GM19397 (cell line): ENCODE measurements at regions not wholly inside any gene's neighbourhood (a gene's known extent, or its start where the extent isn't known, plus 50 kb on each side); places are given as distances from the start of the nearest gene placed in this dataset.
A peak's percentile ranks its signal among the peaks of the same experiment; 100 is the strongest.

Source experiments
- ATAC-seq: cut with Tn5 transposase; IDR thresholded peaks from one replicate; pipeline ENCODE4 v1.9.1; 2021; ENCODE audit warnings: mild to moderate bottlenecking, moderate library complexity; ENCODE audit not compliant: unreplicated experiment

DNA sequence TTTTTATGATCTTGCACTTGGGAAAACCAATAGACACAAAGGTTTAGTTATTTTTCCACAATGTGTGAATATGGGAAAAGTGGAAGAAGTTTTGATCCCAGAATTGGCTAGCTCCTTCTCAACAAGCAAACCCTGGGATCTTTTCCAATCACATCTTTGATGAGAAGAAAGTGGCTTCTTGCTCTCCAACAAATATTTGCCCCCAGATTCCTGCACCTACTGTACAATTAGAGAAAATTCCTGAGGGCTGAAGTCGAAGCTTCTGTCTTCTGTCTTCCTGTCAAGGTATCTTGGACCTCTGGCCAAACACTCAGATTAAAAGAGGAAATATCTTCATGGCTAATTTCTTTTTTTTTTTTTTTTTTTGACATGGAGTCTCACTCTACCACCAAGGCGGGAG lies 113.1 kb upstream of the SLC45A1 start:
- no peak for ATAC-seq

DNA sequence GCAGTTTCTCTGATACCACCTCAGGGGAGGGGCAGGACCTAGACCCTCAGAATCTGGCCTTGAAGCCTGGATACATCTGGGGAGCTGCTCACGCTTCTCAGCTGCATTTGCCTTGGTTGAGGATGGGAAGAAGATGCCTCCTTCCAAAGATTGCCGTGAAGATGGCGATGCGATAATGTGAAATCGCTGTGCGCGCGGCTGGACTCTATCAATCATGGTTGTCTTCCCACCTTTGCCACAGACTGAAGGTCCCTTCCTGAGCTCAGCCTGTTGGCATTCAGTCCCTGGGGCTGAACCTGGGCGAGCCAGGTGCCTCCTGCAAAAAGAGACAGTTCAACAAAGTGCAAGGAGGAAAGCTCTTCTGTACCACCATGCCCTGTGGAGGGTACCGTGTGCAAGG lies 114.4 kb upstream of the SLC45A1 start:
- no peak for ATAC-seq

GRCh38 chr1:8203056-8203455 lies 114.9 kb upstream of the SLC45A1 start:
- no peak for ATAC-seq

- ATAC-seq = no peak
These were observed 115.6 kb upstream of the SLC45A1 start for GRCh38 chr1:8202182-8202905.

DNA sequence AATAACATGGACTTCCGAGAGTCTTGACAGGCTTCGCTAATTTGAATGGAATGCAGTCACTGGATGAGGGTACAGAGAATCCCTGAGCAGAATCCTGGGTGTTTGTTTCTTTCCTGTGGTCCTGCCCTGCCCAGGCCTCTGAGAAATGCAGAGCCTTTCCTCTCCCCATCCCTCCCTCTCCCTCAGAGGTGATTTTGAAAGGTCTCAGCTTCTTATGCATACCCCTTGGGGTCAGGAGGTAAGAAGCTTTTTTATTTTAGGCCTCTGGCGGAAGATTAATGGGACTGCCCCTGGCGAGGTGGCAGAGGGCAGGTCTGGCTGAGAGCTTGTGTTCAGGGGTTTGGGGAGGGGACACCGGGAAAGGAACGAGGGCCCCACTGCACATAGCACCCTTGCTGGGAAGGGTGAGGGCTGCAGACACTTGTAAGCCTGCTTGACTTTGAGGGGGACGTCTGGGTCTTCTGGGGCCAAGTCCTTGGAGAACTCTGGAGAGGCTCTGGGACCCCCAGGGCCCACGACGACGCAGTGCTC lies 116.5 kb upstream of the SLC45A1 start:
- ATAC-seq = no peak

DNA sequence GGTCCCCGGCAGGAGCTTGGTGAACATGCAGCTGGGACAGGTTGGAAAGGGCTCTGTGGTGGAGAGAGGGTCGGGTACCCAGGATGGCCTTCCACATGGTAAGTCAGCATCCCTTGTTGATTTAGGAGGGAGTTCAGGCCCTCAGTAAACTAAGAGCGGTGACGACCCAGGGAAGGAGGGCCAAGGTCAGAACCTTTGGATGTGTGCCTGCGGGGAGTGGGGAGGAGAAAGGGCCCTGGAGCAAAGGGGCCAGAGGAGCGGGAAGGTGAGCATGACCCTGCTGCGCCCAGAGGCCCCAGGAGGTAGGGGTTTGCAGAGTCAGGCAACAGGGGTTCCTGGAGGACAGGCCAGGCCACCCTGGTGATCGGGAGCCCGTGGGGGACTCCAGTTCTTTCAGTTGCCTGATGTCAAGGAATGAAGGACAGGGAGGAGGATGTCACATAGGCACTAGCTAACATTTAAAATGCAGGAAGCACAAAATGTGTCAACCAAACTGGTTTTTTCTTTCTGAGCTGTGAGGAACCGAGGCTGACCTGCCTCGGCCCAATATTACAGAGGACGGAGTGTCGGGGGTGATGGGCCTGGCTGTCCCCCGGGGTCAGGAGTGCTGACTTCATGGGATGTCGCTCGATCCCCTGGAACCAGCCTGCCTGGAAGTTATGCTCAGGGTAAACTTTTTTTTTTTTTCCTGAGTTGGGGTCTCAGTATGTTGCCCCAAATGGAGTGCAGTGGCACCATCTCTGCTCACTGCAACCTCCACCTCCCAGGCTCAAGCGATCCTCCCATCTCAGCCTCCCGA lies 117.4 kb upstream of the SLC45A1 start:
- no peak for ATAC-seq

DNA sequence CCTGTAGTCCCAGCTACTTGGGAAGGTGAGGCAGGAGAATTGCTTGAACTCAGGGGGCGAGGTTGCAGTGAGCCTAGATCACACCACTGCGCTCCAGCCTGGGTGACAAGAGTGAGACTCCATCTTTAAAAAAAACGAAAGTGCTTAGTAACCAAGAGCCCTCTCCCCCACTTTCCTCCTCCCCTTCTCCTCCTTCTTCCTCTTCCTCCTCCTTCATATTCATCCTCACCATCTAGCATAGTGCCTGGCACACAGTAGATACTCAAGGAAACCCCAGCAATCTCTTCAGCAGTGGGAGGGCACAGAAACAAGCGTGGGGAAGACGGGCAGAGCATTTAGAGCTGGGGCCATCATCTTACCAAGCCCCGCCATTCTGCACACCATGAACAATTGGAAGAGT lies 119.4 kb upstream of the SLC45A1 start:
- no peak for ATAC-seq

DNA sequence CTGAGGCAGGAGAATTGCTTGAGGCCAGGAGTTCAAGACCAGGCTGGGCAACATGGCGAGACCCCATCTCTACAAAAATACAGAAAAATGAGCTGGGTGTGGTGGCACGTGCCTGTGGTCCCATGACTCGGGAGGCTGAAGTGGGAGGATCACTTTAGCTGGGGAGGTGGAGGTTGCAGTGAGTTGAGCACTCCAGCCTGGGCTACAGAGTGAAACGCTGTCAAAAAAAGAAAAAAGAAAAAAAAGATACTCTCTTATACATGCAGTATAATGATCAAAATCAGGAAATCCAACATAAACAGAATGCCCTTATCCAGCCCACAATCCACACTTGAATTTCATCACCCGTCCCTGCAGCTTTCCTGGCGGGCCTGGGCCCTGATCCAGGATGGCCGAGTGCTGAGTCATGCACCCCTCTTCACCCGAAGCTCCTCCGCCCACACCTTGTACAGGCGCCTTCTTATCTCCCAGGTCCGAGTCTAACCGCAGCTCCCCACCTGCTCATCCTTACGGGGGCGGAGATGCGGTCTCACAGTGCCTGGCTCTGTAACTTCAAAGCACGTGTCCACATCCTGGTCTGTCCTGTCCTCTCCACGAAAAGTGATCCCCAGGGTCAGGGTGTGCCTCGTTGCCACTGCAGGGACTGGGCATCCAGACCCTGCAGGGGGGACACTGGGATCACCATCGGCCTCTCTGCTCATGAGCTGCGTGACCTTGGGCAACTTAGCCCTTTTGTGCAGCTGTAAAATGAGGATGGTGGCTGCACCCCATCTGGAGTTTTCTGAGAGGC lies 120.2 kb upstream of the SLC45A1 start:
- no peak for ATAC-seq

DNA sequence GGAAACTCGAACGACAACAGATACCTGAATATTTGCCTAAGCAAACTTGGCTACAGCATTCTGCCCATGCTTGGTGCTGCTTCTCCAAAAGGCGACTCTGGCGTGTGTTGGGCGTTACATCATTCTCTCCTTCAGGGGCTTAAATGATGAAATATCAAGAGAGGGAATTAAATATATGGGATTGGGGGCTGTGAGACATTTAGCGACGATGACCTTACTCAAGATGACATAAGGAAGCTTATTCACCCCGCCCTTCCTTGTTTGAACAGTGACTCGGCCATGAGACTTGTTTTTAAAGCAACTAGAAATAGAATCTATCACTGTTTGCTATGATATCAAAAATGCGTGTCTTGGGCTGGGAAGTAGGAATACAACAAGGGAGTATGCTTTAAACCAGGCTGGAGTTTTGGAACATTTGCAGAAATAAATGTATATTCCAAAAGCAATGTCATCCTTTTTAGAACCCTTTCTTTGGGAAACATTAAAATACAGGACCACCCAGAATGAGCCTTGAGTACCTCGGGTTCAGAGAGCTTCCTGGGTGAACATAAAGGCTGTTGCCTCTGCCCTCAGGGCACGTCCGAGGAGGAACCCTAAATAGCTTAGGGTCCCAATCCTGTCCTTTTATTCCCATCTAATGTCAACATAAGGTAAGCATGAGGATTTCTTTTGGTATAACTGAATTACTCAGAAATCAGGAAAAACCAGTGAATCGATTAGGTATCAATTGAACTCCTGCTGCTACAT lies 123.3 kb upstream of the SLC45A1 start:
- ATAC-seq = no peak

GRCh38 chr1:8193840-8194406 lies 124.0 kb upstream of the SLC45A1 start:
- no peak for ATAC-seq

- ATAC-seq = no peak
These were observed 126.4 kb upstream of the SLC45A1 start for GRCh38 chr1:8191474-8191873.

DNA sequence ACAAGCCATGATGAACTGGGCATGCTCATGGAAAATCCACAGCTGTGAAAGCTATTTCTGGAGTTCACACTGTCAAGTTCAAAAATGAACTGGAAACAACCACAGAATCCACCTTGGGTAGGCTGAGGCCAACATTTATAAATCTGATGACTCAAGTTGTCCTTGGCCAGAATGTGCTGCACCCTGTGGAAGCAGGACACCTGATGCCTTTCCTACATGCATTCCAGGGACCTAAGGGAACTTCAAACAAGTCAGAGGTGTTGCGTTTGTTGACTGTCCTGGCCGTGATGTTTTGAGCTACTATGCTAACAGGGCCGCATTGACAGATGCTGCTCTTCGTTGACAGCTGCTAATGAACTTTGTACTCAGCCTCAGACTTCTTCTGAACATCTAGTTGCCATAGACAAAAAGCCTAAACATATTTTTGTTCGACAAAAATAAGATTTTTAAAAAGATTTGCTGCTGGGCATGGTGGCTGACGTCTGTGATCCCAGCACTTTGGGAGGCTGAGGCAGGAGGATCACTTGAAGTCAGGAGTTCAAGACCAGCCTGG lies 127.9 kb upstream of the SLC45A1 start:
- no peak for ATAC-seq

DNA sequence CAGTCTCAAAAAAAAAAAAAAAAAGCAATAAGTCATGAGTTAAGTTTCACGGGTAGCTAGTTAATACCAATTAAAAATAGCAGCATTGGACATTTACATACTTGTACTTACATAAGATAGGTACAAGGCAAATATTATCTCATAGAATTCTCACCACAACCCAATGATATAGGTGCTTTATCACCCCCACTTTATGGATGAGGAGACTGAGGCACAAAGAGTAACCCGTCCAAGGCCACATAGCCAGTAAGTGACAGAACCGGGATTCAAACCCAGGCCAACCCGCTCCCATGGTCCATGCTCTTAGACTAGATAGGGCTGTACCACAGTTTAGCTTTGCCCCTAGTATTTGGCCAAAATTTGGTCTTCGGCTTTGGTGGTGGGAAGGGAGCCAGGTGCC lies 132.5 kb upstream of the SLC45A1 start:
- ATAC-seq = no peak

DNA sequence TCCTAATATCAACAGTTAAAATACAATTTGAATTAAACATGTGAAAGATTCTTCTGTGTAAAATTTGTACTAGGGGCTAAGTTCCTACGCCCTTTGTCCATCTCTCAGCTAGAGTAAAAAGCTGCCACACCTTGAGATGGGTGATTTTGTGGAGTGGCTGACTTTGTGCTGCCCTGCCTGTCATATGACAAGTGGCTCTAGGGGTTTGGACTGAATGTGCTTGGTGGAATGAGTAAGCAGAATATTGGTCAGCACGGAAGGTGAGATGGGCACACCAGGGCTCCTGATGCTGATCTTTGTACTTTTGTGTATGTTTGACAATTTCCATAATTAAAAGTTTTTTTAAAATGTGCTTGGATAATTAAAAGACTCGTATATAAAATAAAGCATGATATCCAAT lies 133.6 kb upstream of the SLC45A1 start:
- no peak for ATAC-seq

GRCh38 chr1:8182034-8182761 lies 135.7 kb upstream of the SLC45A1 start:
- peak; percentile 75 for ATAC-seq

DNA sequence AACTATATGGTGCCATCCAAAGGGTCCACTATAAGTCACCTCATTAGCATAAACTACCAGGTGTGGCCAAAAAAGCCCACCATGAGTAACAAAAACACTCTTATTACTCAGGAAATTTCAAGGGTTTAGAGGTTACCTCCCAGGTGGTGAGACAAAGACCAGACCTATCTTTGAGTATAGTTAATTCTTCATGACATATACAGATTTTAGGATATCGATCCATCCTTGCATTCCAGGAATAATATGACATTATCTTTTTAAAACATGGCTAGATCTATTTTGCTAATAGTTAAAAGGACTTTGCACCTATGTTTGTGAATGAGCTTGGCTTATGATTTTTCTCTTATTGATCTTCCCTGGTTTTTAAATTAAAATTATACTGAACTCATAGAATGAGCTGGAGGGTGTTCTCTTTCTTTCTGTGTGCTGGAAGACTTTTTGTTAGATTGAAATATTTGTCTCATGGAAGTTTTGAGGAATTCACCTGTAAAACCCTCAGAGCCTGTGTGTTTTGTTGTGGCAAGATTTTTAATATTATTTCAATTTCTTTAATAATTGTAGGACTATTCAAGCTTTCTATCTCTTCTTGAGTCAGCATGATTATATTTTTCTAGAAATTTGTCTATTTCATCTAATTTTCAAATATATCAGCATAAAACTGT lies 138.7 kb upstream of the SLC45A1 start:
- ATAC-seq = no peak

DNA sequence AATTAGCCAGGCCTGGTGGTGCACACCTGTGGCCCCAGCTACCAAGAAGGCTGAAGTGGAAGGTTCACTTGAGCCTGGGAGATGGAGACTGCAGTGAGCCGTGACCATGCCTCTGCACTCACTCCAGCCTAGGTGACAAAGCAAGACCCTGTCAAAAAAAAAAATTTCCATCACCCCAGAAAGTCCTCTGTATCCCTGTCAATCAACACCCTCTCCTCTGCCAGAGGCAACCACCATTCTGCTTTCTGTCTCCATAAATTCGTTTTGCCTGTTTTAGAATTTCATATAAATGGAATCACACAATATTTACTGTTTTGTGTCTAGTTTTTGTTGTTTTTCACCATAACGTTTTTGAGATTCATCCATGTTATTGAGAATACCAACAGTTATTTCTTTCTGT lies 141.6 kb upstream of the SLC45A1 start:
- no peak for ATAC-seq

DNA sequence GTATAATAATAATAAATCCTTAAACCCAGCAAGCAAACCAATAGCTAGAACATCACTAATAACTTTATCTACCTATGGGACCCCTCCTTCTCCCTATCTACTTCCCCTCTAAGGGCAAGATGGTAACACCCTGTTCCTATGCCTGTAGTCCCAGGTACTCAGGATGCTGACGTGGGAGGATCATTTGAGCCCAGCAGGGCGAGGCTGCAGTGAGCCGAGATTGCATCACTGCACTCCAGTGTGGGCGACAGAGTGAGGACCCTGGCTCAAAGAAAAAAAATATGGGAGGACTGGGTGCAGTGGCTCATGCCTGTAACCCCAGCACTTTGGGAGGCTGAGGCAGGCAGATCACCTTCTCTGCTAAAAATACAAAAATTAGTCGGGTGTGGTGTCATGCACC lies 143.1 kb upstream of the SLC45A1 start:
- no peak for ATAC-seq
